Inferior parietal cortex (tissue), 1 donor: ENCODE measurements at regions not wholly inside any gene's neighbourhood (a gene's known extent, or its start where the extent isn't known, plus 50 kb on each side); places are given as distances from the start of the nearest gene placed in this dataset.
"Not testable (repeated sequence)": the region's sequence is repeated elsewhere in the genome, so short reads cannot be mapped to it uniquely, and the experiment has no call there.

ENCODE experiments used
- DNase-seq: peaks from one replicate; pipeline ENCODE4 v3.0.0-alpha.2; 2016; ENCODE audit errors: extremely low spot score

DNA sequence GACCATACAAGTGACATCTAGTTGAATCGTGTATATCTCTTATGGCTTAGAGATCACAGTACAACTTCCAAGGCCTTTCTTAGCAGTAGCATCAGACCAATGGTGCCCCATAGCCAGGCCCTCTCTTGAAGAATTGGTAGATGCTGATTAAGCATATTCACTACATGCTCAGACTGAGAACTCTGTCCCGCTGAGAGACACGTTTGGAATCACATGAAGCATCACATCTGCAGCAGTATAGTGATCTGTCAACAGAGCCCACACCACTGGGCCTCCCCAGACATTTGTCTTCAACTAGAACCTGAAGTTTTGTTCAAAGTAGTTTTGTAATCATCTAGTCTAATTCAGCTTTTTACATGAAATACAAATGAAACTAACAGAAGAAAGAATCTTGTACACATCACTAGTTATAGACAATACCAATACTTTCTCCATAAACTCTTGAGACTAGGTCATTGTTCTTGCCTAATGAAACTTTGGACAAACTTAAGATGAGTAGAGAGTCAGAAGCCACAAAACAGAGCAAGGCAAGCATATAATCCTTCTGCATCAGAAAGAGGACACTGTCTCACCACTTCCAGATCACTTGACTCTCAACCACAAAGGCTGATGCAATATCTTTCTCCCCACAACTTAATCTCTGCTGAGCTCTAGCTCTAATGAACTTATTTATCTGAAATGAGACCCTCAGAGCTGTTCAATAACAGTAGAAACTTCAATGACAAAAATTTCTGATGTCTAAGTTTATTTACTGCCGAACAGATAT, 182.7 kb downstream of the TBX18 start:
- no peak for DNase-seq

DNA sequence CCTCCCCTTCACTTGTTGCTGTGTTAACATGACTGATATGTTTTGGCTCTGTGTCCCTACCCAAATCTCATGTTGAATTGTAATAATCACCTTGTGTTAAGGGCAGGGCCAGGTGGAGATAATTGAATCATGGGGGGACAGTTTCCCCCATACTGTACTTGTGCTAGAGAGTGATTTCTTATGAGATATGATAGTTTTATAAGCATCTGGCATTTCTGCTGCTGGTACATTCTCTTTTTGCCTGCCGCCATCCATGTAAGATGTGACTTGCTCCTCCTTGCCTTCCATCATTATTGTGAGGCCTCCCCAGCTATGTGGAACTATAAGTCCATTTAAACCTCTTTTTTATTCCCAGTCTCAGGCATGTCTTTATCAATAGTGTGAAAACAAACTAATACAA, 185.0 kb downstream of the TBX18 start:
- no peak for DNase-seq

DNA sequence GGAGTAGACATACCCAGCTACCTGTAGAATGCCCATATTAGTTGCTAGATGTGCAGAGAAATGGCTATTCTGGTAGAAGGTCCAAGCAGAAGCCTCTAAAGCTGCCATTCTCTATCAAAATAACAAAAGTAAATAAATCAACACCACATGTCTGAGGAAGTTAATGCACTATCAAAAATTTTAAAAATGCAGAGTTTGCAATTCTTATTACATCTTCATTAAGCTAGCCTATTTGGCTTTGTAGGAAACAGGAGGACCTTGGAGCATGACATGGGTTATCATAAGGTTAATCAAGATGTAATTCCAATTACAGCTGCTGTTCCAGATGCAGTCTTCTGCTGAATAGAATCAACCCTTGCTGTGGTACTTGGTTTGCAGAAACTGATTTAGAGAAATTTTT, 188.4 kb downstream of the TBX18 start:
- DNase-seq, result no peak

DNA sequence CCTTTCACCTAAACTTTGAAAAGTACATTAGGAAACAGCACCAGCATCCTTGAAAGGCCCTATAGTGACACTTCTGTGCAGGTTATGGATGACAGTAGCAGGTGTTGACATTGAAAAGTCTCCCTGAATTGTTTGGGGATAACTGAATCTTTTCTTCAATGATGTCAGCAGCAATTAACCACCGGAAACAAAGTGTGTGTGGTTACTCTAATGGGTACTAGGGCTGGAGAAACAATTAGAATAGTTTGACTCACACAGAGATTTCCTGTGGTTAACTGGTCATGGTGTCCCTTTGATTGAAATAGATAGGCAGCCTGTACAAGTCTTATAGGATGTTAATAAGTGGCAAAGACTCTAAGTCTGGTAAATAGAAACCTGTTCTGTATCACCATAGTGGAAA, 189.1 kb downstream of the TBX18 start:
- no peak for DNase-seq

DNA sequence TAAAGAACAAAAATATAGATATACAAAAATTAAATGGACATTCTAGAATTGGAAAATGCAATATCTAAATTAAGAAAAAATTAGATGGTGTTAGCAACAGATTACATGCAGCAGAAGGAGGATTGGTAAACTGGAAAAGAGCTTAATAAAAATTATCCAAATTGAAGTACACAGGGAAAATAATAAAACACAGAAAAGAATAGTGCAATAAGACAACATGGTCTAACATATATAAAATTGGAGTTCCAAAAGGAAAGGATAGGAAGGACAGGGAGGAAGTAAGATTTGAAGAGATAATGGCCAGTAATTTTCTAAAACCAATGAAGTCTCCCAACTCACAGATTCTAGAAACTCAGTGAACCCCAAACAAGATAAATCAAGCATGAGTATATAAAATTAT, 194.5 kb downstream of the TBX18 start:
- no peak for DNase-seq

DNA sequence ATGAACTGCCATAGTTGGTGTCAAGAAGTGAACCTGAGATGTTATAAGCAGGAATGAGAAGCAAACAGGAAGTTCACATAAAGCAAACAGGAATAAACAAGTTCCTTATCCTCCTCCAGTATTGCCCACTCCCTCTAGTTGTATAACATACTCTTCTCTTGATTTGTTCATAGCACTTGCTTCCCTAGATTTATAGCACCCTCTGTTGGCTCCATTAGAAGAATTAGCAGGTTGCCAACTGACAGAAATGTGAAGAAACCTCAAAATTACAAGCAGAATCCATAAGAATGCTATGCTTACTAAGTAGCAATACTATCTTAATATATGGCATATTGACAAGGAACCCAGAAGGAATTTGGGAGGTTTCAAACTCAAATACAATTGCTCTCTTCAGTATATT, 195.4 kb downstream of the TBX18 start:
- no peak for DNase-seq

DNA sequence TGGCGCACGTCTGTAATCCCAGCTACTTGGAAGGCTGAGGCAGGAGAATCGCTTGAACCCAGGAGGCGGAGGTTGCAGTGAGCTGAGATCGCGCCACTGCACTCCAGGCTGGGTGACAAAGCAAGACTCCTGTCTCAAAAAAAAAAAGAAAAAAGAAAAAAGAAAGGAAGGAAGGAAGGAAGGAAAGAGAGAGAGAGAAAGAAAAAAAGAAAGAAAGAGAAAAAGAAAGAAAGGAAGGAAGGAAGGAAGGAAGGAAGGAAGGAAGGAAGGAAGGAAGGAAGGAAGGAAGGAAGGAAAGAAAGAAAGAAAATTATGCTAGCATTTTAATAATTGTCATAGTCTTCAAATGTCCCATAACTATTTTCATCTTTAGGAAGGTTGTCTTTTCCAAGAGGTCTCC, 198.7 kb downstream of the TBX18 start:
- DNase-seq, result not testable (repeated sequence)

DNA sequence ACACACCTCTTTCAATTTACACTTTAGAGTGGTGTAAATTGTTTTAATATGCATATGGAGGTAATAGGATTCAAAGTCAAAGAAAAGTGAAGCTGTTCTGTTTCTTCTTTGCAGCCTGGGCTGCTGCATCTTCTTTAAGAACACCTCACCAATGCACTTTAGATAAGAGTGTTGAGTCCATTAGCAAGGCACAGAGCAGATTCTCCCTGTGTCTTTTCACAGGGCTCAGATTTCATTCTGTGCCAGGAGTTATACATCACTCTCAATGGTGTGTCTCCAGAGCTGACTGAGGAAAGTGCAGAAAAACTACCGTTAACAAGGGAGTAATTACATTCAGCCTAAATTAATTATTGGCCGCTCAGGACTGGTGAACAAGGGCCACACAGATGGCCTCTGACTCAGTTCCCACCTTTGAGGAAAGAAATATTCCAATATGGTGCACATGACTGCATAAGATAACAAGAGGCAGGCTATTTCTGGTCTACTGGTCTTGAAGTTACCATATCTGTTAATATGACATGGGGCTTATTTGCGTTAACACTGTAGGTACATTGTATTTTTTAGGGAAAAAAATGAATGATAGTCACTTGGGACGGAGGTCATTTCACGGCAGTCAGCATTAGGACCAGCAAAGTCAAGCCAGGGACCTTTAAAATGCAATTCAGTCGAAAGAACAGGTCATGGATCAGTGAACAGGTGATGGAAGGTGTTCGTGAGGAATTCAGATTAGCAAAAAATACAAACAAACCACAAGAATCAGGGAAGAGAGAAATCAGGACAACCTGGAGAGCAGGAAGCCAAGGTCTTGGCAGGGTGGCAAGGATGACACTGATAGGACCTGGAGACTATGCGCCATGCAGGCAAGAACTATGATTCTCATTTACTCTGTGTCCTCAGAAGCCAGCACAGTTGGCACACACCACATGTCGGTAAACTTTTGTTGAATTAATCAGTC, 203.7 kb downstream of the TBX18 start:
- DNase-seq, result no peak

DNA sequence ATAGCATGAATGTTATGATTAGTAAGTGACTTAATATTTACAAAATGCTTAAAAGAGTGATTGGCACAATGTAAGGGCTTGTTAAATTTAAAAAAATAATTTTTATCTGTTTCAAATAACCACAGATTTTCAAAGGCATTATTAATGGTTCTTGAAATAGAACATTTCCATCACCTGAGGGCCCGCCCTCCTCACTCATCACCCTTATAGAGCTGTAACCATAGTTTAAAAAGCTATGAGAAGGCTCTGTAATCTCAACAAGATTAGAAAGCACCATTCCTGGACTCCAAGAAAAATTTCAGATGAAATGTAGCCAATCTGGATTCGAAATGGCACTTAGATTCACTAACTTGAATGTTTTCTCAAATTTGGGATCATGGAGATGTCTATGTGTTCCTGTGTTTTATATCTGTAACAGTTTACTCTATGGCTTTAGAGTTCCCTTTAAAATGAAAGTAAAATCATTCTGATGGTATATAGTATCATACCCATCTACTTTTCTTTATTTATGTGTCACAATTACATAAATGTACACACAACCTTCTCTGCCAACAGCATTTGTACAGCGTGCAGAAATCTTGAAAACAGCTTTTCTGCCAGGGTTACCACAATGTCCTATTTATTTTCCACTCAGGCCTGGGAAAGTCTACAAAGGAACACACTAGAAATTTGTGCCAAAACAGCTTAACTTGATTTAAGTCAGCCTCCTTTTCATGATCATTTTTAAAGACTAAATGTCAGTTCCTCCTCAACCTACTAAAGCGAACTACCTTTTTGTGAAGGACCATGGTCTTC, 207.7 kb downstream of the TBX18 start:
- DNase-seq, result no peak

DNA sequence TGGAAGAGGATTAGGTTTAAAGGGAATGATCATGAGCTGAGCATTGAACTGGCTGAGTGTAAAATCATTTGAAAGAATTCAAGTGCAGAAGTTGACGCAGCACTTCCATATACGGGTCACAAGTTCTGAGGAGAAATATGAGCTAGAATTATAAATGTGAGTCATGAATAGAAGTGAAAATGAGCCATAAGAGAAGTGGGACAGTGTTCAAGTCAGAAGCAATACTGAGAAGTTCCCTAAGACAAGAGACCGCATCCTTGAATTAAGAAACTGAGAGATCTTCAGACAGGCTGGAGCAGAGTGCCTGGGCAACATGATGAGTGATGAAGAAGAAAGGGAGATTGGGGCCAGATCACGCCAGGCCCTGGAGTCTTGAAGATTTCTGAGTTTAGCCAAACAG, 209.7 kb downstream of the TBX18 start:
- DNase-seq, result no peak

DNA sequence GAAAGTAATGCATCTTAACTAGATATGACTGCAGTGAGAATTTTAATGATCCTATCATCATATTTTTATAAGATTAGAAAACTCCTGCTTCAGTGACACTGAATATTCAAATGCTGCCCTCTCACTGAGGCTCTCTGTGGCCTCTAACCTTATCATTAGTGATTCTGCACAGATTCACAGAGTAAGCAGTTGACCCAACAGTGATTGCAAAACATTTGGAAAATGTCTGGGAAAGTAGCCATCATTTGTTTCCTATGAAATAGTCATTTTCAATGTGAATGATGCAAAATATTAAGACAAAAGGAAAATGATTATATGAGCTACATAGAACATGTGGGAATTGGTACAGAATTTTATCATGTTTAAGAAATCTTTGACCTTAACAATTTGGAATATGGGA, 210.3 kb downstream of the TBX18 start:
- DNase-seq, result no peak

DNA sequence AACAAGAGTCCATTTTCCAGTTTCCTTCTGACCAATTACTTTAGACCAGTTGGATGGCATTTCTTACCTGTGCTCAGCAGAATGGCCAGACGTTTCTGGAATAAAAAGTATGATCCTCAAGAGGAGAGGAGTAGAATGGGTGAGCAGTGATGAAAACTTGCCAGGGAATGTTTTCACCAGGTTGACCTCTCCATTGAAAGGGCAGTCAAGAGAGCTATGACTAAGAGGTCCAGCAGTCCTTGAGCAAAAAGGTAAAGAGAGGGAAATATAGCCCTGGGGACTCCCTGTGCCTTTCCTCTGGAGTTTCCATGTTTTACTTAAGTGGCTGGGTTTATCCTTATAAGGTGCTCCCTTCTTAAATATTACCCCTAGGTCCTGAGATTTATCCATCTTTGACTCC, 210.9 kb downstream of the TBX18 start:
- DNase-seq, result no peak

DNA sequence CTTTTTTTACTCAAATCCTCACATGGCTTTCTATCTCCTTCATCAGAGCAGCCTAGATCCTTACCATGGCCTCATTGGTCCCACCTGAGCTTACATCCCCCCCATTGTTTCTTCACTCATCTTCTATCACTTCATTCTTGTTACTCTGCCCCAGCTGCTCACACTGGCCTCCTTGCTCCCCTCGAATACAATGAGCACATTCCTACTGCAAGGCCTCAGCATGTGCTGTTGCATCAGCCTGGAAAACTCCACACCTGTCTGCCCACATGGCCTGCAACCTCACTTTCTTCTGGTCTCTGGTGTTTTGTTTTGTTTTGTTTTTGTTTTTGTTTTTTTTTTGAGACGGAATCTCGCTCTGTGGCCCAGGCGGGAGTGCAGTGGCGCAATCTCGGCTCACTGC, 212.6 kb downstream of the TBX18 start:
- no peak for DNase-seq

DNA sequence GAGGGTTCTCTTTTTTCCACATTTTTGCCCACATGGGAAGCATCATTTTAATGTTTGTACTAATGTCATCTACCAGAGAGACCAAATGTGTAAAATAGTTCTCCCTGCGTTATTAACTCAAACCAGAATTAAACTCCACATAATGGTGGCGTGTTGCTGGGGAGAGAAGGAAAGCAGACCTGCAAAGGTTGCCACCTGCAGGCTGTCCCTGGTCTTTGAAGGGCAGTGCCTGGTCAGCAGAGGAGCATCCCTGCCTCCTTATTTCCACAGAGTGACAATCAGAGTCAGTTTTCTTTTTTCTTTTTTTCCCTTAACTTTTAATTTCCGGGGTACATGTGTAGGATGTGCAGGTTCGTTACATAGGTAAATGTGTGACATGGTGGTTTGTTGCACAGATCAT, 214.5 kb downstream of the TBX18 start:
- DNase-seq, result no peak

DNA sequence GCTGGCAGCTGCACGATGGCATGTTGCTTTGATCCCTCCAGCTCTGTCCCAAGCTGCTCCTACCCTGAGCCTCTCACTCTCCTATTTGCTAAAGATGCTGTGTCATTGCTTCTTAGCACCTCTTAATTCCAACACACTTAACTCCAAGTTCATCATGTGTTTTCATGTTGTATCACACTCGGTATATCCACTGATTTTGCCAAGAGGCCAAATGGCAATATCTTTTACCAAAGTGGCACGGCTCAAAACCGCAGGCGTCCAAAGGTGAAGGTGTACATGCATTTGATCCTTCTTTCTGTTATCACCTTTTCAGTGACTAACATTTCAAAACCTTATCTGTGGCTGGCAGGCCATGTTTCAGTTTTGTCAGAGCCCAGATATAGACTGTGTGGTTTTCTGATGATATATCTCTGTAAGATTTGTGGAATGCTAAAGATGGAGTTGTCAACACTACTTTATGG, 217.0 kb downstream of the TBX18 start:
- DNase-seq, result no peak

DNA sequence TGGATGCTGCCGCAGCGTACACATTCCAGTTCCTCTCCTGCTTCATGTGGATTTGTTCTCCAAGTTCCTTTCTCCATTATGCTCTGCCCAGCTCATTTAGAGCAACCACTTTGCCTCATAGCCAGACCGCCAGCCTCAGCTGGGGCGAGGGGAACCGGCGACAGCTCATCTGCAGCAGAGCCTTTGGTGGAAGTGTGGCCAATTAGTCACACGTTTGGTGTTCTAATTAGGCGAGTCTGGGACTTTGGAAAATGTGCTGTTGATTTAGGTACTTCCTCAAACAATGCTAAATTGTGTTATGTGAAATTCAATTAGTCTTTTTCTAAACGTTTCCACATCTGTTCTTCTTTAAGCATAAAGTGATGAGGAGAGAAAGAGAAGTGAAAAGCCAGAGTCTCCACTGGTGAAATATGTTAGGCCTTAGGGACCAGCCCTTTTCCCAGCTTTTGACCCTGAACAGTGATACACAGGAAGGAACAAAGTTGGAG, 217.9 kb downstream of the TBX18 start:
- no peak for DNase-seq

DNA sequence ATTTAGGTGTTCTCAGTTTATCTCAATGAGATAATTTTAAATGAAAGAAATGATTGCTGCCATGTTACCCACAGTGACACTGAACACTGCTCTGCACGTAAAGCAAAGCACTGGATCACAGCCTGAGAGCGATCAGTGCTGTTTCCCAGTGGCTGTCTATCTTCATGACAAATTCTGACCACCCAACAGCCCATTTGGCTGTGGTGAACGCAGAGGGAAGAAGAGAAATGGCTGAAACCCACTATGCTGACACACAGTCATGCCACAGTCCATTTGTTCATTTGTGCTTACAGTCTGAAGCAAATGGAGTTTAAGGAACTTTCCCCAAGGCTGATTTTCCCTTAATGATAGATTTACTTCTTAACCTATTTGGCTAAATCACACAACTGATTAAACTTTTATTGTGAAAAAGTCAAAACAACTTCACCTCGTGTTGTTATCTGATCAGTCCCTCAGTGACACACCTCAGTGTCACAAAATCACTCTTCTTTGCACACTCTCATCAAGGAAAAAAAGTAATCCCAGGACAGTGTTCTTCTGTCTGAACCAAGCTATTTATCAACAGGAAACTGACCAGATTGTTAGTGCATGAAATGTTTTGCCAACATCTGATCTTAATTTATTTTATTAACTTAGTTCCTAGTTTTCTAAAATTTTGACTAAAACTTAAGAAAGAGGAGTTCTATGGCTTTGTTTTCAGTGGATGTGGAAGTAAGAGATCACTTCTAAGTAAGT, 225.1 kb downstream of the TBX18 start:
- no peak for DNase-seq

DNA sequence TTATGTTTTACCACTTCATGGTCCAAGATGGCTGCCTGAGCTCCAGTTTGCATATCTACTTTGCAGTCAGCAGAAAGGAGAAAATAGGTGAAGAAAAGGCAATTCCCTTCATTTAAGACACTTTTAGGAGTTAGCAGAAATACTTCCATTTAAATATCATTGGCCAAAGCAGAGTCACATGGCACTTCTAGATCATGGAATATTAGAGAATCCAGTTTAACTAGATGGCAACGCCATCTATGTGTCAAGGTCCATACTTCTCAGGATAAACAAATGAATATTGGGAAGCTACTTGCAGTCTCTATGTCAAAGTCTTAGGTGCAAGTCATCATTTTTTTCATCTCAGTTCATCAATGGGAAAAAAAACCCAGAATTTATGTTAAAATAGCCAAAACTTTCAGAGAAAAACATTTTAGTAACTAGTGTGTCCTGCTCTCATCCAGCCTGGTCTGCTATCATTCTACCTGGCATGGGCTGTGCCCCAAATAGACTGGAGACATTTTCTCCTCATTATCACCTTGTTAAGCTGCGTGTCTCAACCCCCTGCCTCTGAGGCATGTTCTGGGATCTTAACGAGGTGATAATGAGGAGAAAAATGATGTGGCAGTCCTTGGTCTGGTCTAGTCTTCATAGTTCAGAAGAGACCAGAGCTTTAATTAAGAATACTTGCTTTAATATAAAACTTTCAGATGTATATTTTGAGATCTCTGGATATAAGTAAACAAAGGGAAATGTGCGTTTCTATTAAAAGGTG, 227.3 kb downstream of the TBX18 start:
- DNase-seq, result no peak

DNA sequence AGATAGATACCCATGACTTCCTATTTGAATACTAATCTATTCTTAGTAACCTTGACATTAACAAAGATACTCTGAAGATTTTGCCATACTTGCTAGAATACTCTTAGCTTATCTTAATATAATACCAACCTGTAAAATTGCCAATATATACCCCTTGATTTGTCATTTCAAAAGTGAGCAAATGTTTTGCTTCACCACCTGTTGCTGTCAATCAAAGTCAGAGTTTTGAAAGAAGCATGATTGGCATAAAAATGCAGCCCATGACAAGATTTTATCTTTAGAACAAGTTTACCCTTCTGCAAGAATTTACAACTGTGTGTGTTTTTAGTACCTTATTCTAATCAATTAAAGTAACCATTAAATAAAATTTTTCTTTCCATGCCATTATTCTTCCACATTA, 236.2 kb downstream of the TBX18 start:
- DNase-seq, result no peak

DNA sequence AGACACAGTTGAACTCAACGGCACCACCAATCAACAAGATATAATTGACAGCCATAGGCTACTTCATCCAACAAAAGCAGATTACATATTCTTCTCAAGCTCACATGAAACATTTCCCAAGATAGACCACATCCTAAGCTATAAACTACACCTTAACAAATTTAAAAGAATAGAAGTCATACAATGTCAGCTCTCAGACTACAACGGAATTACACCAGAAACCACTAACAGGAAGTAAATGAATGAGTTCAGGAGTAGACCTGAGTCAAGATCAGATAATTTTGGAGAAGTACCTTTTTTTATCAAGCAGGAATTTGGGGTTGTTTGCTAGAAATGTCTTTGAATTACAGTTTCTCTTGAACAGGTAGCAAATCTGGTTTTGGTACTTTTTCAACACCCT, 237.8 kb downstream of the TBX18 start:
- DNase-seq, result no peak

DNA sequence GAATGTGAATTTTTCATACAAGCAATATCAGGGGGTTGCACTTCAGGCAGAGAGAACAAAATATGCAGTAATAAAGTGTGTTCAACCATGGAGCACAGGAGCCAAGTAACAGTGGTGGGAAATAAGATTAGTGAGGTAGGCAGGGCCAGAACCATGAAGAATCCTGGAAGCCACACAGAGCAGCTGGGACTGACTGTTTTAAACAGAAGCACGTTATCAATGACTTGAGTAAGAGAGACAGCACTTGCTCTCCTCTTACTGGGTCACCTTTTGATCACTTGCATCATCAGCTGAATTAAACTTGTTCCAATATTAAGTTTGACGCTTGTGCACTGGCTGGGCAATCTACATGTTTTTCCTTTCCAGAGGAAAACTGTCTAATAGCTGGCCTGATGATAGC, 238.5 kb downstream of the TBX18 start:
- DNase-seq, result no peak
